DMS 273 (cell line): ENCODE measurements at regions not wholly inside any gene's neighbourhood (a gene's known extent, or its start where the extent isn't known, plus 50 kb on each side); places are given as distances from the start of the nearest gene placed in this dataset.
"Not testable (repeated sequence)": the region's sequence is repeated elsewhere in the genome, so short reads cannot be mapped to it uniquely, and the experiment has no call there.

Experiments
- DNase-seq: peaks from one replicate; lab custom pipeline; 2025; ENCODE audit not compliant: unreplicated experiment; lab: John Stamatoyannopoulos, UW

- DNase-seq, result no peak
These were observed 178.5 kb downstream of the ZC3H11B start for GRCh38 chr1:219434285-219434922.

GRCh38 chr1:219433496-219434131 is 179.3 kb downstream of the ZC3H11B start:
- DNase-seq, result no peak

- no peak for DNase-seq
These were observed 179.9 kb downstream of the ZC3H11B start for GRCh38 chr1:219433001-219433400.

GRCh38 chr1:219432191-219432606 is 180.7 kb downstream of the ZC3H11B start:
- DNase-seq, result no peak

- no peak for DNase-seq
These were observed 182.5 kb downstream of the ZC3H11B start for GRCh38 chr1:219430419-219430818.

- no peak for DNase-seq
These were observed 184.3 kb downstream of the ZC3H11B start for GRCh38 chr1:219428651-219429050.

- DNase-seq, result no peak
These were observed 184.9 kb downstream of the ZC3H11B start for GRCh38 chr1:219427989-219428388.

GRCh38 chr1:219427403-219427802 is 185.5 kb downstream of the ZC3H11B start:
- DNase-seq, result no peak

GRCh38 chr1:219422811-219423598 is 189.9 kb downstream of the ZC3H11B start:
- DNase-seq, result no peak

GRCh38 chr1:219420913-219421312 is 192.0 kb downstream of the ZC3H11B start:
- no peak for DNase-seq

GRCh38 chr1:219419860-219420259 is 193.0 kb downstream of the ZC3H11B start:
- DNase-seq, result no peak

- no peak for DNase-seq
These were observed 193.8 kb downstream of the ZC3H11B start for GRCh38 chr1:219419065-219419464.

GRCh38 chr1:219417610-219418009 is 195.3 kb downstream of the ZC3H11B start:
- no peak for DNase-seq

GRCh38 chr1:219416598-219417238 is 196.2 kb downstream of the ZC3H11B start:
- peak; percentile 79 for DNase-seq

- DNase-seq, result no peak
These were observed 197.0 kb downstream of the ZC3H11B start for GRCh38 chr1:219415915-219416314.

- DNase-seq, result no peak
These were observed 197.5 kb downstream of the ZC3H11B start for GRCh38 chr1:219415433-219415832.

GRCh38 chr1:219414250-219414649 is 198.7 kb downstream of the ZC3H11B start:
- no peak for DNase-seq

- no peak for DNase-seq
These were observed 199.4 kb downstream of the ZC3H11B start for GRCh38 chr1:219413536-219413935.

- DNase-seq, result no peak
These were observed 200.1 kb downstream of the ZC3H11B start for GRCh38 chr1:219412772-219413171.

GRCh38 chr1:219410721-219411120 is 202.2 kb downstream of the ZC3H11B start:
- DNase-seq, result not testable (repeated sequence)

GRCh38 chr1:219405531-219406331 is 207.2 kb downstream of the ZC3H11B start:
- no peak for DNase-seq
